ENCODE measurements at regions not wholly inside any gene's neighbourhood (a gene's known extent, or its start where the extent isn't known, plus 50 kb on each side); places are given as distances from the start of the nearest gene placed in this dataset.

DNA sequence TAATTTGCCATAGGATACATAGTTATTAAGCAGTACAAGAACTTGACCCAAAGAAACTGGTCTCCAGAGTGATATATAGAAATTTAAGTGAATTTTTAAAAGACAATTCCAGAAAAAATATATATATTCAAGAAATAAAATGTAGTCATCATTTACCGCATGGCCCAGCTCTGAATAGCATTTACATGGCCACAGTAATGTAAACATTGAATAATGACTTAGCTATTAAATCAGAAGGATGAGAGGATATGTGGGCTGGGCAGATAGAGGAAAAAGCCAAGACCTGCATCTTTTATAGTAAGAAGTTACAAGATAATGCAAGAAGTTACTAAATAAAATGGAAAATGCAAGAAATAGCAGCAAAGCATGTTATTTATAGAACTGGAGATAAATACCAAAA is 405.2 kb upstream of the WWC1 start:
- no peak for TF ChIP-seq CTCF (IDR thresholded peaks at IDR 0.05; ENCODE audit: insufficient read depth, low read depth, low read length, missing control alignments)
- DNase-seq (ENCODE audit: low read depth): no peak
- H3K4me3 ChIP-seq (ENCODE audit: low read length): no peak overlapping the region

DNA sequence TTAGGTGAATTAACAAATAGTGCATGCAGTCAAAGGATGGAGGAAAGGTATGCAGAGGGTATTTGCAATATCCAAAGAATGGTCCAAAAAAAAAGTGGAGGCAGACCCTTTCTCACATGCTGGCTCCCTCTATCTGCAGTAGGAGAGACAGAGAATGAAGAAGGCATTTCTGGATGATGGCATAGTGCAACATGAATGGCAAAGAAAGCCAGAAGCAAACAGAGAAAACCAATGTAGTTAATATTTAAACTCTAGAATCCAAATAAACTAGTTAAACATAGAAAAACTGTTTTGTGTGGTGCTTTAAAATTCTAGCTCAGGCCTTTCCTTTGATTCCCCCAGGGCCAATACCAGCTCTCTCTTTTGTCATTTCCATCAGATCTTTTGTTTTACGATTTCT is 403.1 kb upstream of the WWC1 start:
- H3K4me3 ChIP-seq (ENCODE audit: low read length): no peak overlapping the region

GRCh38 chr5:167889276-167889675 is 402.2 kb upstream of the WWC1 start:
- no peak for DNase-seq (ENCODE audit: low read depth)
- TF ChIP-seq CTCF (IDR thresholded peaks at IDR 0.05; ENCODE audit: insufficient read depth, low read depth, low read length, missing control alignments): no peak
- H3K4me3 ChIP-seq (ENCODE audit: low read length): no peak overlapping the region

More for the DNA sequence above, 403.1 kb upstream of the WWC1 start:
- TF ChIP-seq CTCF (IDR thresholded peaks at IDR 0.05; ENCODE audit: insufficient read depth, low read depth, low read length, missing control alignments): no peak
- DNase-seq (ENCODE audit: low read depth): no peak

DNA sequence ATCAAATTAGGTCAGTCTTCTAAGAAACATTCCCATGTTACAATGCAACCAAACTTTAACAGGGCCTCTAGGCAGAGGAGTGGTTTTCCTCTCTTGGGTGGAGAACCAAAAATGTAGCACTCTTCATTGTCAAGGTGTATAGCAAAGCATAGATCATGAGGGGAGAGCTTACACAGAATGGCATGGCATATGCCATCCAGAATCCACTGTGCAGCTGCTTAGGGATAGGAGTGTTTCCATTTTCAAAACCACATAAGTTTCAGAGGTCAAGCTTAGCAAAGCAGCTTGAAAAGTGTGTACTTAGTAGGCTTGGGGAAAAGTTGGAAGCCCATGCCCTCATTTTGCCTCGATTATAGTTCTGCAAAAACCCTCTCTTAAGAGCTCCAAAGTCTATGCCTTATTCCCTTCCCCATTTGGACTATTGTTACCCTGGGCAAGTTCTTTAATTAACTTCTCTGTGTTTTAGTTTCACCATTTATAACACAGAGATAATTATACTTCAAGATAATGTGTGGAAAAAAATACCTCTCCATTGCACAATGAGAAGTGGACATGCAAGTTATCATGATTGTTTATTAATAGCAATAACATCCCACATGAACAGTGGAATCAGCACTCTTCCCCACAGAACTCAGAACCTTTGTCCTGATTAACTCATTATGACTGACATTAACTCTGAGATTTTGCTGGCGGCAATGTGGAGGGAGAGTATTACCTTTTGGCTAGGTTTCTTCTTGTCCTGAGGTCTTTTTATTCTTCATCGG is 398.9 kb upstream of the WWC1 start:
- no peak overlapping the region for H3K4me3 ChIP-seq (ENCODE audit: low read length)
- TF ChIP-seq CTCF (IDR thresholded peaks at IDR 0.05; ENCODE audit: insufficient read depth, low read depth, low read length, missing control alignments): no peak
- DNase-seq (ENCODE audit: low read depth): no peak

DNA sequence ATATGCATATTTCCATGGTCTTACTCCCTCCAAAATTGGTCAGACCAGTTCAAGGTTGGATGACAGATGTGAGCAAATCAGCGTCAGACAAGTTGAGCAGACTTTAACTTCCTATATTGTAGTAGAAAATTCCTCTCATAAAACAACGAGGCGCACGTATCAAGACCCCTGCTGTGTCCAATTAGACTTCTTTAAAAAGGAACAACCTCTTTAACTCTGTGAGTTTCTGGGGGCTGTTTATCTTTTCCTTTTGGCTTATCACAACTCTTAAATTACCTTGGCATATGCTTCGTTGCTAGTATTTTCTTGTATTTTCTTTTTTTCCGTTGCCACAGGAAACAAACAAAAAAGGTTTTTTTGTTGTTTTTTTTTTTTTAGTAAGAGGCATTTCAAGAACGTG is 398.2 kb upstream of the WWC1 start:
- TF ChIP-seq CTCF (IDR thresholded peaks at IDR 0.05; ENCODE audit: insufficient read depth, low read depth, low read length, missing control alignments): no peak
- no peak overlapping the region for H3K4me3 ChIP-seq (ENCODE audit: low read length)
- no peak for DNase-seq (ENCODE audit: low read depth)

- H3K4me3 ChIP-seq (ENCODE audit: low read length): no peak overlapping the region
- no peak for TF ChIP-seq CTCF (IDR thresholded peaks at IDR 0.05; ENCODE audit: insufficient read depth, low read depth, low read length, missing control alignments)
- DNase-seq (ENCODE audit: low read depth): no peak
Measured at GRCh38 chr5:167894631-167895472, 396.6 kb upstream of the WWC1 start.
